Gastroesophageal sphincter (tissue), 3 donors: ENCODE measurements at regions not wholly inside any gene's neighbourhood (a gene's known extent, or its start where the extent isn't known, plus 50 kb on each side); places are given as distances from the start of the nearest gene placed in this dataset.

Experiments used
- EP300 ChIP-seq: sonication (generic); formaldehyde crosslinking; IDR thresholded peaks from one replicate; pipeline ENCODE4 v1.6.1; 2017; ENCODE audit warnings: antibody characterized with exemption, mild to moderate bottlenecking
- POLR2A ChIP-seq, 2 donors: fragments of 450-650 bp; IDR thresholded peaks; one replicate each; pipeline ENCODE4 v1.6.1; 2017; ENCODE audit warnings: antibody characterized with exemption in 2 of 2, mild to moderate bottlenecking in 2 of 2, moderate library complexity in 1 of 2
- POLR2AphosphoS5 ChIP-seq: sonication (generic); formaldehyde crosslinking; IDR thresholded peaks from one replicate; pipeline ENCODE4 v1.6.1; 2017; ENCODE audit warnings: antibody characterized with exemption
- TF ChIP-seq, protein P1 (sequence below), 4 experiments: fragments of 200-600 bp in 2 of 4; fragments of 450-650 bp in 2 of 4; sonication (generic) in 1 of 4; IDR thresholded peaks; one replicate each; pipeline ENCODE4 v1.5.1; 2017 to 2019; ENCODE audit warnings: antibody characterized with exemption in 4 of 4, mild to moderate bottlenecking in 2 of 4, moderate library complexity in 2 of 4

DNA sequence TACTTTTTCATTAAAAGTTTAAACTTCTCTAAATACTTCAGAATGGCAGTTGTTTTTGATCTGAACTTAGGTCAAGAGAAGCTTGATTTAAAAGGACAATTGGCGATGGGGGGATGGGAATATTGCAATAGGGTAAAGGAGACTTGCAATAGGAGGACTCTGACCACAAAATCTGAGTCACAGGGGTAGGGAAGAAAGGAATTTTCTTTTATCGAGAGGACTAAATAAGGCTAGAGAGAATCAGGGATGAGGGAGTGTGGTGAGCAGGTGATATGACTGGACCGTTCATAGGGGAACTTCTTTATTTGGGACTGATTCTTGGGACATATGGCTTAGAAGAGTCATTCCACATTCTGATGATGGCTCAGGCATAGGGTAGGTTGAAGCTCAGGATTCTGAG is 1260.2 kb downstream of the ADGRL3 start:
- TF ChIP-seq, protein P1, sequence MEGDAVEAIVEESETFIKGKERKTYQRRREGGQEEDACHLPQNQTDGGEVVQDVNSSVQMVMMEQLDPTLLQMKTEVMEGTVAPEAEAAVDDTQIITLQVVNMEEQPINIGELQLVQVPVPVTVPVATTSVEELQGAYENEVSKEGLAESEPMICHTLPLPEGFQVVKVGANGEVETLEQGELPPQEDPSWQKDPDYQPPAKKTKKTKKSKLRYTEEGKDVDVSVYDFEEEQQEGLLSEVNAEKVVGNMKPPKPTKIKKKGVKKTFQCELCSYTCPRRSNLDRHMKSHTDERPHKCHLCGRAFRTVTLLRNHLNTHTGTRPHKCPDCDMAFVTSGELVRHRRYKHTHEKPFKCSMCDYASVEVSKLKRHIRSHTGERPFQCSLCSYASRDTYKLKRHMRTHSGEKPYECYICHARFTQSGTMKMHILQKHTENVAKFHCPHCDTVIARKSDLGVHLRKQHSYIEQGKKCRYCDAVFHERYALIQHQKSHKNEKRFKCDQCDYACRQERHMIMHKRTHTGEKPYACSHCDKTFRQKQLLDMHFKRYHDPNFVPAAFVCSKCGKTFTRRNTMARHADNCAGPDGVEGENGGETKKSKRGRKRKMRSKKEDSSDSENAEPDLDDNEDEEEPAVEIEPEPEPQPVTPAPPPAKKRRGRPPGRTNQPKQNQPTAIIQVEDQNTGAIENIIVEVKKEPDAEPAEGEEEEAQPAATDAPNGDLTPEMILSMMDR (IDR thresholded peaks at IDR 0.05) = no peak
- TF ChIP-seq POLR2A (IDR thresholded peaks at IDR 0.05) = no peak
- no peak for TF ChIP-seq EP300
- no peak for TF ChIP-seq POLR2AphosphoS5
